OCI-LY1 (cell line): ENCODE measurements at regions not wholly inside any gene's neighbourhood (a gene's known extent, or its start where the extent isn't known, plus 50 kb on each side); places are given as distances from the start of the nearest gene placed in this dataset.
"Not testable (repeated sequence)": the region's sequence is repeated elsewhere in the genome, so short reads cannot be mapped to it uniquely, and the experiment has no call there.

ENCODE experiments used
- H2AFZ ChIP-seq: fragments of 200-600 bp; sonication (generic), shearing (Covaris generic); 2 replicates; pipeline ENCODE4 v1.6.0; 2014; ENCODE audit warnings: antibody characterized with exemption, mild to moderate bottlenecking, low read length
- H3F3A ChIP-seq: fragments of 200-600 bp; sonication (generic), shearing (Covaris generic); 2 replicates; pipeline ENCODE4 v1.6.0; 2014; ENCODE audit warnings: mild to moderate bottlenecking, antibody characterized with exemption, low read length, moderate library complexity; ENCODE audit not compliant: insufficient read depth
- H3K27ac ChIP-seq: fragments of 200-600 bp; sonication (generic); 2 replicates; pipeline ENCODE4 v1.5.1; 2014; ENCODE audit warnings: low read length, mixed run types, mild to moderate bottlenecking, low read depth; ENCODE audit not compliant: poor library complexity, severe bottlenecking
- H3K27me3 ChIP-seq: fragments of 200-600 bp; sonication (generic); 2 replicates; pipeline ENCODE4 v1.6.0; 2014; ENCODE audit warnings: antibody characterized with exemption, mild to moderate bottlenecking, low read length, moderate library complexity; ENCODE audit not compliant: insufficient read depth
- H3K36me3 ChIP-seq: fragments of 200-600 bp; sonication (generic); 2 replicates; pipeline ENCODE4 v1.6.1; 2014; ENCODE audit warnings: mild to moderate bottlenecking, antibody characterized with exemption, low read length, moderate library complexity, mixed read lengths; ENCODE audit not compliant: insufficient read depth
- H3K4me1 ChIP-seq: fragments of 200-600 bp; sonication (generic); 2 replicates; pipeline ENCODE4 v1.5.1; 2014; ENCODE audit warnings: mild to moderate bottlenecking, low read length, moderate library complexity; ENCODE audit not compliant: insufficient read depth, severe bottlenecking
- H3K4me2 ChIP-seq: fragments of 200-600 bp; sonication (generic), shearing (Covaris generic); 2 replicates; pipeline ENCODE4 v1.6.1; 2014; ENCODE audit warnings: low read length
- H3K4me3 ChIP-seq: fragments of 200-600 bp; sonication (generic); 2 replicates; pipeline ENCODE4 v1.5.1; 2014; ENCODE audit warnings: low read length, low read depth, mild to moderate bottlenecking, mixed read lengths; ENCODE audit not compliant: poor library complexity, severe bottlenecking
- H3K79me2 ChIP-seq: fragments of 200-600 bp; shearing (Covaris generic); 2 replicates; pipeline ENCODE4 v1.6.1; 2016; ENCODE audit warnings: mixed run types, low read length, mixed read lengths; ENCODE audit not compliant: insufficient read depth
- H3K9ac ChIP-seq: fragments of 200-600 bp; sonication (generic), shearing (Covaris generic); 2 replicates; pipeline ENCODE4 v1.6.1; 2014; ENCODE audit warnings: mild to moderate bottlenecking, low read length, mixed read lengths
- H3K9me2 ChIP-seq: fragments of 200-600 bp; sonication (generic), shearing (Covaris generic); 2 replicates; pipeline ENCODE4 v1.6.1; 2014; ENCODE audit warnings: low read depth, mild to moderate bottlenecking, low read length, mixed read lengths
- H3K9me3 ChIP-seq: fragments of 200-600 bp; shearing (Covaris generic); 2 replicates; pipeline ENCODE4 v1.6.1; 2014; ENCODE audit warnings: low read length, mixed read lengths
- H4K20me1 ChIP-seq: fragments of 200-600 bp; sonication (generic), shearing (Covaris generic); 2 replicates; pipeline ENCODE4 v1.6.0; 2016; ENCODE audit warnings: mild to moderate bottlenecking, low read length; ENCODE audit not compliant: insufficient read depth
- EZH2 ChIP-seq: fragments of 200-600 bp; sonication (generic), shearing (Covaris generic); IDR thresholded peaks from 2 replicates; pipeline ENCODE4 v1.8.0; 2017; ENCODE audit warnings: borderline replicate concordance, mixed run types, mild to moderate bottlenecking, antibody characterized with exemption, low read length, moderate library complexity, mixed read lengths
- TF ChIP-seq, protein P1 (sequence below): fragments of 200-600 bp; sonication (generic), shearing (Covaris generic); IDR thresholded peaks from 2 replicates; pipeline ENCODE4 v1.5.1; 2017; ENCODE audit warnings: mild to moderate bottlenecking, antibody characterized with exemption, low read length, moderate library complexity, mixed read lengths

DNA sequence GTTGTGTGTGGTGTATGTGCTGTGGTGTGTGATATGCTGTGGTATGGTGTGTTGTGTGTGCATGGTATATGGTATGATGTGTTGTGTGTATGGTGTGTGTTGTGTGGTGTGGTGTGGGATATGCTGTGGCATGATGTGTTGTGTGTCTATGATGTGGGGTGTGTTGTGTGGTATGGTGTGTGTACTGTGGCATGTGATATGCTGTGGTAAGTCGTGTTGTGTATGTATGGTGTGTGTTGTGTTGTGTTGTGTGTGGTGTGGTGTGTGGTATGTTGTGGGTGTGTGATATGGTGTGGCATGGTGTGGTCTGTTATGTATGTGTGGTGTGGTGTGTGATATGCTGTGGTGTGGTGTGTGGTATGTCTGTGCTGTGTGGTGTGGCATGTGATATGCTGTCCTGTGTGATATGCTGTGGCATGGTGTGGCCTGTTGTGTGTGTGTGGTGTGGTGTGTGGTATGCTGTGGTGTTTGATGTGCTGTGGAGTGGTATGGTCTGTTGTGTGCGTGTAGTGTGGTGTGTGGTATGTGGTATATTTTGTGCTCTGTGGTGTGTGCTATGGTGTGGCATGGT is 318.0 kb downstream of the PTPRU start:
- H2AFZ ChIP-seq, result no peak overlapping the region
- no peaks in the 10 kb centered on the region for H3K9me2 ChIP-seq
- H3K27ac ChIP-seq, result no peak overlapping the region
- no peak overlapping the region for H3K4me2 ChIP-seq
- H3K27me3 ChIP-seq, result no peaks in the 10 kb centered on the region
- H3K9ac ChIP-seq, result no peak overlapping the region
- H3K79me2 ChIP-seq, result no peaks in the 10 kb centered on the region
- no peaks in the 10 kb centered on the region for H3F3A ChIP-seq
- H4K20me1 ChIP-seq, result no peaks in the 10 kb centered on the region
- TF ChIP-seq, protein P1, sequence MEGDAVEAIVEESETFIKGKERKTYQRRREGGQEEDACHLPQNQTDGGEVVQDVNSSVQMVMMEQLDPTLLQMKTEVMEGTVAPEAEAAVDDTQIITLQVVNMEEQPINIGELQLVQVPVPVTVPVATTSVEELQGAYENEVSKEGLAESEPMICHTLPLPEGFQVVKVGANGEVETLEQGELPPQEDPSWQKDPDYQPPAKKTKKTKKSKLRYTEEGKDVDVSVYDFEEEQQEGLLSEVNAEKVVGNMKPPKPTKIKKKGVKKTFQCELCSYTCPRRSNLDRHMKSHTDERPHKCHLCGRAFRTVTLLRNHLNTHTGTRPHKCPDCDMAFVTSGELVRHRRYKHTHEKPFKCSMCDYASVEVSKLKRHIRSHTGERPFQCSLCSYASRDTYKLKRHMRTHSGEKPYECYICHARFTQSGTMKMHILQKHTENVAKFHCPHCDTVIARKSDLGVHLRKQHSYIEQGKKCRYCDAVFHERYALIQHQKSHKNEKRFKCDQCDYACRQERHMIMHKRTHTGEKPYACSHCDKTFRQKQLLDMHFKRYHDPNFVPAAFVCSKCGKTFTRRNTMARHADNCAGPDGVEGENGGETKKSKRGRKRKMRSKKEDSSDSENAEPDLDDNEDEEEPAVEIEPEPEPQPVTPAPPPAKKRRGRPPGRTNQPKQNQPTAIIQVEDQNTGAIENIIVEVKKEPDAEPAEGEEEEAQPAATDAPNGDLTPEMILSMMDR, result no peak
- no peak for TF ChIP-seq EZH2
- H3K4me3 ChIP-seq, result no peak overlapping the region
- H3K4me1 ChIP-seq, result no peaks in the 10 kb centered on the region
- no peaks in the 10 kb centered on the region for H3K36me3 ChIP-seq
- H3K9me3 ChIP-seq, result no peaks in the 10 kb centered on the region

DNA sequence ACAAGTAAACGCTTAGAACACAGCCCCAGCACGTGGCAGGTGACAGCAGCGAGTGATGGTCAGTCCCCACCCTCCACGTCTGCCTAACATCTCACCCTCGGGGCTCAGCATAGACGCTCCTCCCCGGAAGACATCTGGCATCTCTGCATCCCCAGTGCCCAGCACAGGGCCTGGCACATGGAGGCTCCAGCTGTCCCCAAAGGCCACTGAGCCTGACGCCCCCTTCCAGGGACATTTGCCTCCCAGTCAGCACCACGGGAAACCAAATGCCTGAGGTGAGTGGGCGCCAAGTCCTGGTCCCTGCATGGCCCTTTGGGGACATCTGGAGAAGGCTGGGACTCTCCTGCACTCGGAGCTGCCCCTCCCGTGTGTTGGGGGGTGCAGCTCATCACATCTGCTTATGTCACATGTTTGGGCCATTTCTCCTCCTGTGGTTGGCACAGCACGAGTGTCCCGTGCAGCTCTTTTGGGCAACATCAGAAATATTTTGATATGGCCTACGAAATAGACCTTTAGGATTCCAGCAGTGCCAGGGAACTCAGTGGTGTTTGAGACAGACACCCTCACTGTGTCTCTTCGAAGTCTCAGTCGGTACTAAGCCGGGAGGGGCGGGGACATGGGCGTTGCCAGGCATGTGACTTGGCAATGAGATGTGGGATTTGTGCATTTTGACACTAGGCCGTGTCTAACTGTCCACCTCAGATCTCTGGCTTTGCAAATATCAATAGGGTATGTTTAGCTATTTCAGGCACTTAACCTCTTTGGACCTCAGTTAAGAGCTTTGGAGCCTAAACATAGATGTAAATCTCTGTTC is 315.0 kb downstream of the PTPRU start:
- Histone ChIP-seq H3K9me3 (no peaks in the 10 kb centered on the region), H3K79me2 (no peaks in the 10 kb centered on the region), H3K36me3 (no peaks in the 10 kb centered on the region), H3K4me1 (no peaks in the 10 kb centered on the region), H4K20me1 (no peaks in the 10 kb centered on the region), H3K27me3 (no peaks in the 10 kb centered on the region), H3K4me3 (no peak overlapping the region), H3K9ac (no peak overlapping the region), H3K9me2 (no peaks in the 10 kb centered on the region), H3K4me2 (no peak overlapping the region), H3F3A (no peaks in the 10 kb centered on the region), H2AFZ (no peak overlapping the region), H3K27ac (no peak overlapping the region)
- TF ChIP-seq, protein P1, result no peak

DNA sequence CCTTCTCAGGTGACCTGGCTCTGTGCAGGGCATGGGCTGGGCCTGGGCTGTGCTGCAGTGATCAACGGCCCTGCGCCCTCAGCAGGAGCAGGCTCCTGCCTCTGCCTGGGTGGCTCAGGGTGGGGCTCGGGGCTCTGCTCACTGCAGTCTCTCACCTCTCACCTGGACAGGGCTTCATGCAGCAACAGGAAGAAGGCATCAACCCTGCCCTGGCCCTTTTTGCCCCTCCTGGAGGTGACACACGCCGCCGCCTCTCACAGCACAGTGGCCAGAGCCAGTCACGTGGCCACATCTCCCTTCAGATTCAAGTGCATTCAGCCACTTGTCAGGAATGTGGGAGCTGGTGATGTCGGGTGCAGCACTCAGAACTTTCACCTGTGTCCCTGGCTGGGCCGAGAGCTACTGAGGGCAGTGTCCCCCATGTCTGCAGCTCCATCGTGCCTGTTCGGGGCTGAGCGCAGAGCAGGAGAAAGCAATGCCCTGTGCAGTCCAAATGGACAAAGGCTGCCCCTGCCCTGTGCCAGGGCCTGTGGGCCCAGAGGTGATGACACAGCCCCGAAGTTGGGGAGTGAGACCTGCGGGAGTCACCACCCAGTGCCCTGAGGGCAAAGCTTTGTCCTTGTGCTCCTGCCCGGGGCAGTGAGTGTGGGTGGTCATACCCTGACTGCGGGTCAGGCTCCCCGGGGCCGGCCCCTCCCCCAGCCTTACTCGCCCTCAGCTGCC is 314.0 kb downstream of the PTPRU start:
- Histone ChIP-seq H2AFZ (no peak overlapping the region), H3K4me3 (no peak overlapping the region), H3F3A (no peaks in the 10 kb centered on the region), H3K79me2 (no peaks in the 10 kb centered on the region), H3K27me3 (no peaks in the 10 kb centered on the region), H3K9me2 (no peaks in the 10 kb centered on the region), H4K20me1 (no peaks in the 10 kb centered on the region), H3K9me3 (no peaks in the 10 kb centered on the region), H3K4me1 (no peaks in the 10 kb centered on the region), H3K36me3 (no peaks in the 10 kb centered on the region), H3K4me2 (no peak overlapping the region), H3K9ac (no peak overlapping the region), H3K27ac (no peak overlapping the region)
- no peak for TF ChIP-seq EZH2
- TF ChIP-seq, protein P1, result no peak

DNA sequence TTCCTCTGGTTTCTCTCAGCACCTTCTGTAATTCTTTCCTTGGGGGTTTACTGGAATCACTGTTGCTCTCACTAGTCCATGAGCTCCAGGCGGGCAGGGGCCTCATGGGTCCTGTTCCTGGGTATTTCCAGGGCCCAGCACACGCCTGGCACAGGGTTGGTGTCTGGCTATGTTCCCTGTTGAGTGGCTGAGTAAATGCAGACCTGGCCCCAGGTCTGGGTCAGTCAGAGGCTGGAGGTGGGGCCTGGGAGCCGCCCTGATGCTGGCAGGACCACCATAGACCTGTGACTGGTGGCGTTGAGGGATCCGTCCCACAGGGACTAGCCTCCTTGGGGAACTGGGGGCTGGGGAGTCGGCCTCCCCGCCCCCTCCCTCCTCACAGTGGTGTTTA is 313.4 kb downstream of the PTPRU start:
- not testable (repeated sequence) for H4K20me1 ChIP-seq, H3K4me2 ChIP-seq, H3K79me2 ChIP-seq, H2AFZ ChIP-seq, H3K9ac ChIP-seq, H3F3A ChIP-seq, H3K9me3 ChIP-seq, H3K9me2 ChIP-seq, H3K4me3 ChIP-seq, H3K27me3 ChIP-seq, H3K36me3 ChIP-seq, H3K27ac ChIP-seq, H3K4me1 ChIP-seq
